H9 (cell line): ENCODE measurements at regions not wholly inside any gene's neighbourhood (a gene's known extent, or its start where the extent isn't known, plus 50 kb on each side); places are given as distances from the start of the nearest gene placed in this dataset.

Source experiments
- DNase-seq: peaks from one replicate; pipeline ENCODE4 v3.0.0-alpha.2; 2017
- H2AFZ ChIP-seq: one replicate; pipeline ENCODE4 v1.6.1; 2013; ENCODE audit warnings: mild to moderate bottlenecking, low read length, control low read depth, moderate library complexity
- H2AK5ac ChIP-seq: 2 replicates; pipeline ENCODE4 v1.6.1; 2013; ENCODE audit warnings: low read length, control low read depth, mixed read lengths; ENCODE audit not compliant: insufficient read length
- H2BK120ac ChIP-seq: one replicate; pipeline ENCODE4 v1.6.1; 2013; ENCODE audit warnings: low read depth, mild to moderate bottlenecking, low read length, control low read depth, inconsistent platforms; ENCODE audit not compliant: poor library complexity, severe bottlenecking
- H2BK12ac ChIP-seq: 2 replicates; pipeline ENCODE4 v1.6.1; 2013; ENCODE audit warnings: low read length, control low read depth, mixed read lengths, low read depth; ENCODE audit not compliant: insufficient read length
- H2BK15ac ChIP-seq: 2 replicates; pipeline ENCODE4 v1.6.1; 2013; ENCODE audit warnings: low read depth, low read length, control low read depth
- H2BK20ac ChIP-seq: one replicate; pipeline ENCODE4 v1.6.1; 2013; ENCODE audit warnings: low read depth, mild to moderate bottlenecking, low read length, control low read depth, inconsistent platforms; ENCODE audit not compliant: poor library complexity, severe bottlenecking
- H2BK5ac ChIP-seq: 2 replicates; pipeline ENCODE4 v1.6.1; 2013; ENCODE audit warnings: low read length, control low read depth, mixed read lengths; ENCODE audit not compliant: insufficient read length
- H3K14ac ChIP-seq: 2 replicates; pipeline ENCODE4 v1.6.1; 2013; ENCODE audit warnings: low read length, control low read depth; ENCODE audit not compliant: insufficient read depth
- H3K18ac ChIP-seq: 2 replicates; pipeline ENCODE4 v1.6.1; 2013; ENCODE audit warnings: low read depth, mild to moderate bottlenecking, mixed read lengths, low read length, control low read depth; ENCODE audit not compliant: insufficient read length
- H3K23ac ChIP-seq: 2 replicates; pipeline ENCODE4 v1.6.1; 2013; ENCODE audit warnings: low read length, control low read depth, mixed read lengths, low read depth; ENCODE audit not compliant: insufficient read length
- H3K23me2 ChIP-seq: 2 replicates; pipeline ENCODE4 v1.6.1; 2013; ENCODE audit warnings: low read depth, mild to moderate bottlenecking, mixed read lengths, low read length, control low read depth; ENCODE audit not compliant: insufficient read length, poor library complexity, severe bottlenecking
- H3K27ac ChIP-seq: 2 replicates; pipeline ENCODE4 v1.5.1; 2013; ENCODE audit warnings: low read length, control low read depth, mixed read lengths, low read depth; ENCODE audit not compliant: insufficient read length
- H3K27me3 ChIP-seq: 2 replicates; pipeline ENCODE4 v1.6.1; 2013; ENCODE audit warnings: low read length, control low read depth, inconsistent platforms; ENCODE audit not compliant: insufficient read depth
- H3K4ac ChIP-seq: 2 replicates; pipeline ENCODE4 v1.6.1; 2013; ENCODE audit warnings: low read depth, mild to moderate bottlenecking, control low read depth, inconsistent platforms, low read length, moderate library complexity
- H3K4me1 ChIP-seq: 2 replicates; pipeline ENCODE4 v1.6.1; 2013; ENCODE audit warnings: low read length, control low read depth, inconsistent platforms; ENCODE audit not compliant: insufficient read depth
- H3K4me2 ChIP-seq: 2 replicates; pipeline ENCODE4 v1.6.1; 2013; ENCODE audit warnings: low read length, control low read depth, mixed read lengths; ENCODE audit not compliant: insufficient read length, insufficient read depth
- H3K56ac ChIP-seq: 2 replicates; pipeline ENCODE4 v1.6.1; 2013; ENCODE audit warnings: low read depth, mild to moderate bottlenecking, mixed read lengths, low read length, control low read depth; ENCODE audit not compliant: insufficient read length
- H3K79me1 ChIP-seq: 2 replicates; pipeline ENCODE4 v1.6.1; 2013; ENCODE audit warnings: low read depth, mild to moderate bottlenecking, moderate library complexity, low read length, control low read depth, inconsistent platforms; ENCODE audit not compliant: insufficient read depth, poor library complexity, severe bottlenecking
- H3K79me2 ChIP-seq: 2 replicates; pipeline ENCODE4 v1.6.1; 2013; ENCODE audit warnings: low read length, control low read depth, inconsistent platforms; ENCODE audit not compliant: insufficient read depth
- H3K9ac ChIP-seq: 2 replicates; pipeline ENCODE4 v1.6.1; 2013; ENCODE audit warnings: low read length, control low read depth, mixed read lengths; ENCODE audit not compliant: insufficient read length; ENCODE audit errors: extremely low read depth
- H3K9me3 ChIP-seq: one replicate; pipeline ENCODE4 v1.6.1; 2013; ENCODE audit warnings: low read depth, low read length, inconsistent platforms; ENCODE audit not compliant: control insufficient read depth
- H3T11ph ChIP-seq: one replicate; pipeline ENCODE4 v1.6.1; 2013; ENCODE audit warnings: mild to moderate bottlenecking, low read length, control low read depth, inconsistent platforms
- H4K20me1 ChIP-seq: one replicate; pipeline ENCODE4 v1.6.1; 2013; ENCODE audit not compliant: control insufficient read depth, insufficient read length, insufficient read depth
- H4K5ac ChIP-seq: 2 replicates; pipeline ENCODE4 v1.6.1; 2013; ENCODE audit warnings: low read depth, mild to moderate bottlenecking, mixed read lengths, low read length, control low read depth; ENCODE audit not compliant: insufficient read length
- H4K8ac ChIP-seq: replicated peaks from 2 replicates; pipeline ENCODE4 v1.6.1; 2013; ENCODE audit warnings: low read length, control low read depth, mixed read lengths, low read depth; ENCODE audit not compliant: insufficient read length
- H4K91ac ChIP-seq: 2 replicates; pipeline ENCODE4 v1.6.1; 2013; ENCODE audit warnings: low read depth, mild to moderate bottlenecking, moderate library complexity, mixed read lengths, low read length, control low read depth; ENCODE audit not compliant: insufficient read length
- H3K27ac Mint-ChIP-seq, 3 experiments: 2 replicates in 2 of 3; 3 replicates in 1 of 3; pipeline ENCODE4 v1.8.0; 2020 to 2021; ENCODE audit warnings: mixed read lengths in 3 of 3, mild to moderate bottlenecking in 1 of 3, moderate library complexity in 1 of 3
- H3K27me3 Mint-ChIP-seq: 2 replicates; pipeline ENCODE4 v1.8.0; 2021; ENCODE audit warnings: low read depth, mild to moderate bottlenecking, moderate library complexity, mixed read lengths
- H3K36me3 Mint-ChIP-seq, 3 experiments: 2 replicates in 2 of 3; 3 replicates in 1 of 3; pipeline ENCODE4 v1.8.0; 2020 to 2021; ENCODE audit warnings: low read depth in 3 of 3, mixed read lengths in 3 of 3; ENCODE audit not compliant: insufficient read depth in 1 of 3
- H3K4me1 Mint-ChIP-seq, 2 experiments: 2 replicates each; pipeline ENCODE4 v1.8.0; 2020; ENCODE audit warnings: mixed read lengths in 2 of 2
- H3K4me3 Mint-ChIP-seq, 2 experiments: 2 replicates in 1 of 2; 3 replicates in 1 of 2; pipeline ENCODE4 v1.8.0; 2020 to 2021; ENCODE audit warnings: mild to moderate bottlenecking in 2 of 2, mixed read lengths in 2 of 2, moderate library complexity in 1 of 2
- H3K9me3 Mint-ChIP-seq, 2 experiments: 2 replicates in 1 of 2; 3 replicates in 1 of 2; pipeline ENCODE4 v1.8.0; 2020; ENCODE audit warnings: mild to moderate bottlenecking in 2 of 2, mixed read lengths in 2 of 2, moderate library complexity in 1 of 2
- WGBS: extraction: QIAGEN DNeasy Blood & Tissue Kit; methylation state at CpG from one replicate; pipeline ENCODE4 v1.1.7; 2013; ENCODE audit warnings: missing lambda C conversion rate, low lambda C conversion rate, mixed read lengths; ENCODE audit not compliant: insufficient read length; ENCODE audit errors: extremely low coverage; 5-methylcytosine and 5-hydroxymethylcytosine counted together
- TF ChIP-seq, protein P1 (sequence below): fragments of 200-600 bp; sonication (generic); conservative IDR thresholded peaks from 3 replicates; pipeline ENCODE4 v1.8.0; 2021; ENCODE audit warnings: antibody characterized with exemption, mild to moderate bottlenecking

DNA sequence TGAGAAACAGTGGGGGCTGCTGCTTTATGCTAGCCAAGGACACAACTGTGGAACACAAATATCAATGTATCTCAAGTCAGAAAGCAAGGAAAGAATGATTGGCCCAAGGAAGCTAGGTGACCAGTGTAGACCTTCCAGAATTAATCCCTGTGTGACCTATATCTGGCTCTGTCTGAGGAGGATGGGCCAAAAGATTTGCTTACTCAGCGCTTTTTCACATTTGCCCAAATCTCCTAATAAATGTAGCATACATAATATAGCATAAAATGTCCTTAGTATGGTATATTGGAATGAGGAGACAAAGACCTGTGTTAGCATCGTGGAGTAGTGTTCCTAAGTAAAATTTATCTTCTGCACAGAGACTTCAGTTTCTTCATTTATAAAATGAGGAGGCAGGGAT is 66.7 kb upstream of the NT5C1B start:
- Histone ChIP-seq H2BK15ac (no peak overlapping the region), H3K23ac (no peak overlapping the region), H3K4me2 (no peak overlapping the region), H2AK5ac (no peak overlapping the region), H2AFZ (no peak overlapping the region), H3K79me2 (no peaks in the 10 kb centered on the region), H3K9me3 (no peaks in the 10 kb centered on the region), H3K27me3 (no peaks in the 10 kb centered on the region), H2BK5ac (no peak overlapping the region), H4K20me1 (no peaks in the 10 kb centered on the region), H2BK120ac (no peak overlapping the region), H3K79me1 (no peaks in the 10 kb centered on the region), H3K18ac (no peak overlapping the region), H3K56ac (no peak overlapping the region), H3K4ac (no peak overlapping the region), H4K91ac (no peak overlapping the region), H3K9ac (no peak overlapping the region), H3T11ph (no peak overlapping the region), H4K8ac (no peak overlapping the region), H3K23me2 (no peaks in the 10 kb centered on the region), H3K27ac (no peak overlapping the region), H4K5ac (no peak overlapping the region), H2BK20ac (no peak overlapping the region), H3K4me1 (no peaks in the 10 kb centered on the region), H3K14ac (no peak overlapping the region), H2BK12ac (no peak overlapping the region)
- Mint-ChIP-seq H3K27me3 (no peaks in the 10 kb centered on the region), H3K36me3 (no peaks in the 10 kb centered on the region), H3K9me3 (no peaks in the 10 kb centered on the region), H3K4me1 (no peaks in the 10 kb centered on the region), H3K4me3 (no peak overlapping the region), H3K27ac (no peak overlapping the region)
- WGBS: no CpG with 5 or more reads among the region's 2 CpGs
- TF ChIP-seq, protein P1, sequence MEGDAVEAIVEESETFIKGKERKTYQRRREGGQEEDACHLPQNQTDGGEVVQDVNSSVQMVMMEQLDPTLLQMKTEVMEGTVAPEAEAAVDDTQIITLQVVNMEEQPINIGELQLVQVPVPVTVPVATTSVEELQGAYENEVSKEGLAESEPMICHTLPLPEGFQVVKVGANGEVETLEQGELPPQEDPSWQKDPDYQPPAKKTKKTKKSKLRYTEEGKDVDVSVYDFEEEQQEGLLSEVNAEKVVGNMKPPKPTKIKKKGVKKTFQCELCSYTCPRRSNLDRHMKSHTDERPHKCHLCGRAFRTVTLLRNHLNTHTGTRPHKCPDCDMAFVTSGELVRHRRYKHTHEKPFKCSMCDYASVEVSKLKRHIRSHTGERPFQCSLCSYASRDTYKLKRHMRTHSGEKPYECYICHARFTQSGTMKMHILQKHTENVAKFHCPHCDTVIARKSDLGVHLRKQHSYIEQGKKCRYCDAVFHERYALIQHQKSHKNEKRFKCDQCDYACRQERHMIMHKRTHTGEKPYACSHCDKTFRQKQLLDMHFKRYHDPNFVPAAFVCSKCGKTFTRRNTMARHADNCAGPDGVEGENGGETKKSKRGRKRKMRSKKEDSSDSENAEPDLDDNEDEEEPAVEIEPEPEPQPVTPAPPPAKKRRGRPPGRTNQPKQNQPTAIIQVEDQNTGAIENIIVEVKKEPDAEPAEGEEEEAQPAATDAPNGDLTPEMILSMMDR: no peak
- no peak for DNase-seq
